OCI-LY3 (cell line): ENCODE measurements at regions not wholly inside any gene's neighbourhood (a gene's known extent, or its start where the extent isn't known, plus 50 kb on each side); places are given as distances from the start of the nearest gene placed in this dataset.
"Not testable (repeated sequence)": the region's sequence is repeated elsewhere in the genome, so short reads cannot be mapped to it uniquely, and the experiment has no call there.

ENCODE experiments used
- H2AFZ ChIP-seq: fragments of 200-600, 300-600 bp; shearing (Covaris generic); 2 replicates; pipeline ENCODE4 v1.6.0; 2014; ENCODE audit warnings: antibody characterized with exemption, low read depth, low read length
- H3K27ac ChIP-seq: fragments of 200-600, 300-600 bp; sonication (generic); 2 replicates; pipeline ENCODE4 v1.5.1; 2014; ENCODE audit warnings: mild to moderate bottlenecking, low read length, moderate library complexity, mixed read lengths
- H3K27me3 ChIP-seq: fragments of 200-600, 300-600 bp; sonication (generic); 2 replicates; pipeline ENCODE4 v1.6.1; 2014; ENCODE audit warnings: low read depth, low read length, mixed read lengths
- H3K36me3 ChIP-seq: fragments of 200-600, 300-600 bp; sonication (generic); replicated peaks from 2 replicates; pipeline ENCODE3; 2014; ENCODE audit warnings: low read depth, low read length, mixed read lengths
- H3K4me1 ChIP-seq: fragments of 300-600, 200-600 bp; sonication (generic); 2 replicates; pipeline ENCODE4 v1.6.1; 2014; ENCODE audit warnings: low read length, mixed read lengths
- H3K4me2 ChIP-seq: fragments of 200-600, 300-600 bp; sonication (generic); 2 replicates; pipeline ENCODE4 v1.6.1; 2014; ENCODE audit warnings: low read length, mixed read lengths
- H3K4me3 ChIP-seq: fragments of 300-600, 200-600 bp; sonication (generic); 2 replicates; pipeline ENCODE4 v1.5.1; 2014; ENCODE audit warnings: antibody characterized with exemption, mild to moderate bottlenecking, low read length, moderate library complexity
- H3K79me2 ChIP-seq: fragments of 300-600, 200-600 bp; shearing (Covaris generic); 2 replicates; pipeline ENCODE4 v1.6.1; 2014; ENCODE audit warnings: mild to moderate bottlenecking, low read length, mixed read lengths
- H3K9ac ChIP-seq: fragments of 300-600, 200-600 bp; shearing (Covaris generic); 2 replicates; pipeline ENCODE4 v1.6.0; 2014; ENCODE audit warnings: mild to moderate bottlenecking, low read length, moderate library complexity
- H3K9me3 ChIP-seq: fragments of 200-600, 300-600 bp; shearing (Covaris generic); 2 replicates; pipeline ENCODE4 v1.6.1; 2014; ENCODE audit warnings: low read length, mixed read lengths; ENCODE audit not compliant: insufficient read depth
- H4K20me1 ChIP-seq: fragments of 200-600, 300-600 bp; sonication (generic); 2 replicates; pipeline ENCODE4 v1.6.1; 2016; ENCODE audit warnings: low read length, mixed read lengths; ENCODE audit not compliant: insufficient read depth
- EZH2phosphoT487 ChIP-seq: fragments of 200-600 bp; shearing (Covaris generic); IDR thresholded peaks from 2 replicates; pipeline ENCODE4 v1.6.1; 2018; ENCODE audit warnings: antibody characterized with exemption, mixed run types, low read depth
- TF ChIP-seq, protein P1 (sequence below): fragments of 200-600, 300-600 bp; sonication (generic); IDR thresholded peaks from 2 replicates; pipeline ENCODE4 v1.5.1; 2014; ENCODE audit warnings: antibody characterized with exemption, low read length, low read depth

DNA sequence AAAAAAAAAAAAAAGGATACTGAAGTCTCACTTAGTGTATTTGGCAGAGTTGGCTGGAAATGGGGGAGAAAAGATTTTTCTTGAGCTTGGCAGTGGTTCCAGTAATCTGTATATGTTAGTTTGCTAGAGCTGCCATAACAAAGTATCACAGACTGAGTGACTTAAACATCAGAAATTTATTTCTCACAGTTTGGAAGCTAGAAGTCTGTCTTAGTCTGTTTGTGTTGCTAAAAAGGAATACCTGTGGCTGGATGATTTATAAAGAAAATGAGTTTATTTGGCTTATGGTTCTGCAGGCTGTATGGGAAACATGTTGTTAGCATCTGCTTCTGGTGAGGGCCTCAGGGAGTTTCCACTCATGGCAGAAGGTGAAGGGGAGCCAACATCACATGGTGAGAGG lies 89.6 kb upstream of the CEP78 start:
- H3K4me2 ChIP-seq: no peak overlapping the region
- H3K4me1 ChIP-seq: peaks cover 33% of the 10 kb centered on the region
- H3K27ac ChIP-seq: no peak overlapping the region
- no peak for TF ChIP-seq EZH2phosphoT487
- TF ChIP-seq, protein P1, sequence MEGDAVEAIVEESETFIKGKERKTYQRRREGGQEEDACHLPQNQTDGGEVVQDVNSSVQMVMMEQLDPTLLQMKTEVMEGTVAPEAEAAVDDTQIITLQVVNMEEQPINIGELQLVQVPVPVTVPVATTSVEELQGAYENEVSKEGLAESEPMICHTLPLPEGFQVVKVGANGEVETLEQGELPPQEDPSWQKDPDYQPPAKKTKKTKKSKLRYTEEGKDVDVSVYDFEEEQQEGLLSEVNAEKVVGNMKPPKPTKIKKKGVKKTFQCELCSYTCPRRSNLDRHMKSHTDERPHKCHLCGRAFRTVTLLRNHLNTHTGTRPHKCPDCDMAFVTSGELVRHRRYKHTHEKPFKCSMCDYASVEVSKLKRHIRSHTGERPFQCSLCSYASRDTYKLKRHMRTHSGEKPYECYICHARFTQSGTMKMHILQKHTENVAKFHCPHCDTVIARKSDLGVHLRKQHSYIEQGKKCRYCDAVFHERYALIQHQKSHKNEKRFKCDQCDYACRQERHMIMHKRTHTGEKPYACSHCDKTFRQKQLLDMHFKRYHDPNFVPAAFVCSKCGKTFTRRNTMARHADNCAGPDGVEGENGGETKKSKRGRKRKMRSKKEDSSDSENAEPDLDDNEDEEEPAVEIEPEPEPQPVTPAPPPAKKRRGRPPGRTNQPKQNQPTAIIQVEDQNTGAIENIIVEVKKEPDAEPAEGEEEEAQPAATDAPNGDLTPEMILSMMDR: no peak
- peaks cover 5% of the 10 kb centered on the region for H3K9me3 ChIP-seq
- H3K4me3 ChIP-seq: no peak overlapping the region
- no peak overlapping the region for H3K9ac ChIP-seq
- H2AFZ ChIP-seq: no peak overlapping the region
- peaks cover 17% of the 10 kb centered on the region for H3K36me3 ChIP-seq
- no peaks in the 10 kb centered on the region for H4K20me1 ChIP-seq
- H3K27me3 ChIP-seq: no peaks in the 10 kb centered on the region
- H3K79me2 ChIP-seq: no peaks in the 10 kb centered on the region

DNA sequence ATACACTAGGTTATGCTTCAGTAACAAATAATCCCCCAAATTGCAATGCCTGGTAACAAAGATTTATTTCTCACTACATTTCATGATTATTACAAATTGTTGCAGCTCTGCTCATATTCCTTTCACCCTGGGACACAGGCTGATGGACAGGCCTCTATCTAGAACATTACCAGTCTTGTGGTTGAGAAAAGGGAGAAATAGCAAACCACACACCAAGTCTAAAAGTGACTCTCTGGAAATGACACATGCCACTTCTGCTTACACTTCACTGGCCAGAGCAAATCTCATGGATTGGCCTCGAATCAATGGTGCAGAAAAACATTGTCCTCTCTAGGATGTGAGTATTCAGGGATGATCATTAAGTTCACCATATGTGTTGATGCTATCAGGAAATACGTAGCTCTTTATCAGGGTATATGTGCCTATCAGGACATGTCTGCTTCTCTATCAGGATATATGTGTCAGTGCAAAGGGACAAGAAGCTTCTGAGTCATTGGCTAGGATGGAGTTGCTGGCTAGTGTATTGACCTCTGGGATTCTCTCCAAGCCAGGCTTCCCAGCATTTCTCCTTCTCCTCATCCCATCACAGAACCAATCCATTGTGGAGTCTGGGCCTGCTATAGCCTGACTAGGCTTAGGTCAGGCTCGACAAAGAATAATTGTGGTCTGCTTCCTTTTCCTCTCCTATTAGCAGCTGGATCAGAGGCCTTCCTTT lies 91.1 kb upstream of the CEP78 start:
- Histone ChIP-seq H3K9me3 (peaks cover 5% of the 10 kb centered on the region), H3K27me3 (no peaks in the 10 kb centered on the region), H3K9ac (no peak overlapping the region), H3K4me1 (peaks cover 30% of the 10 kb centered on the region), H3K79me2 (no peaks in the 10 kb centered on the region), H3K36me3 (peaks cover 17% of the 10 kb centered on the region), H4K20me1 (no peaks in the 10 kb centered on the region), H3K4me3 (0 out of 2 replicates have a peak overlapping the region, but pooled peaks have one; percentile 26), H2AFZ (no peak overlapping the region), H3K4me2 (peak overlapping the region; percentile 6; the same call in 1 of the 2 replicates), H3K27ac (peak overlapping the region; percentile 77)
- no peak for TF ChIP-seq EZH2phosphoT487
- TF ChIP-seq, protein P1: no peak

DNA sequence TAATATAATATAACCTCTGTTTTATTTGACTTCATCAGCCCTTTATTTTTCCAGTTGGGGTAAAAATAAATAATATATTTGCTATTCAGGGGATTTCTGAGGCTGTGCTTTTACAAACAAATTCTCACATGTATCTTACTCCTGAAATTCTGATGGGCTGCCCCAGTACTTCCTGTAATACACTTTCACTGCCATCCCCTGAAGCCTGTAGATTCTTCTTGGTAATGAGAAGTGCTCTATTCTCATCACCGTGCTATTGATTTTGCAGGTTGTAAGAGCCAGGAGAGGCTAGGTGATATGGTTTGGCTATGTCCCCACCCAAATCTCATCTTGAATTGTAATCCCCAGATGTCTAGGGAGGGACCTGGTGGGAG lies 91.9 kb upstream of the CEP78 start:
- Histone ChIP-seq H3K9ac (no peak overlapping the region), H4K20me1 (no peaks in the 10 kb centered on the region), H3K79me2 (no peaks in the 10 kb centered on the region), H3K4me1 (peaks cover 27% of the 10 kb centered on the region), H3K27me3 (no peaks in the 10 kb centered on the region), H2AFZ (no peak overlapping the region; the same call in 1 of the 2 replicates), H3K4me3 (peak overlapping the region; percentile 26; the same call in 1 of the 2 replicates), H3K36me3 (peaks cover 17% of the 10 kb centered on the region), H3K4me2 (peak overlapping the region; percentile 36), H3K27ac (peak overlapping the region; percentile 77), H3K9me3 (peaks cover 5% of the 10 kb centered on the region)
- TF ChIP-seq EZH2phosphoT487: no peak
- TF ChIP-seq, protein P1: no peak

DNA sequence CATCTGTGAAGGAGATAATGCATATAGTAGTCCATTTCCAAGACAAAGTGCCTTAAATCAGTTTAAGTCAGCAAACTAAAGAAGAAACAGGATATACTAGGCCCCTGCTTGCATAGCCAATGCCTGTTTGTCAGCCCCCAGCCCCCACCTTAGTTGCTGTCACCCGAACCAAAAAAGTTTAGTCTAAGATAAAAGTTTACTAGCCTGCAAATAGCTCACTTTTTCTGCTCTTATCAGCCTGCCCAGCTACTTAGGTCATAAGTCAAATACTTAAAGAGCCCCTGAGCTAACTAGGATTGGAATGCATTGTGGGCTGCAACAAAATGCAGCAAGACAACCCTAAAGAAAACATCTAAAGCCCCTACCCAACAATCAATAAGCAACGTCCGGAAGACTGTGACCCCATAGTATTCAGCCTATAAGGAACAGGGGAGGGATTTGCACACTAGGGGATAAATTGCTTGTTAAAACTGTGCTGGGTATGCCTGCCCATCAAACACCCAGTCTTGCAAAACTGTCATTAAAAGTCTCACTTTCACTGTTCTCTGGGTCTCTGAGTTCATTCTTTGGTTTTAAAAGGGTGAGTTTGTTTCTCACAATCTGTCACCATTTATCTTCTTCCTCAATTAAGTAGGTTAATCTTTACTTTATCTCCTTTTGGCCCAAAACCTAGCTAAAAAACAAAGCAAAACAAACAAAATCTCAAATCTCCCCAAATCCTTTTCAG lies 92.4 kb upstream of the CEP78 start:
- Histone ChIP-seq H3K4me1 (peaks cover 27% of the 10 kb centered on the region), H4K20me1 (no peaks in the 10 kb centered on the region), H3K9me3 (peaks cover 5% of the 10 kb centered on the region), H3K79me2 (no peaks in the 10 kb centered on the region), H3K4me2 (peak overlapping the region; percentile 36), H3K27ac (peak overlapping the region; percentile 77), H3K27me3 (no peaks in the 10 kb centered on the region), H3K36me3 (peaks cover 17% of the 10 kb centered on the region), H3K4me3 (peak overlapping the region; percentile 26; the same call in 1 of the 2 replicates), H2AFZ (no peak overlapping the region), H3K9ac (no peak overlapping the region)
- TF ChIP-seq EZH2phosphoT487: no peak
- TF ChIP-seq, protein P1: no peak

DNA sequence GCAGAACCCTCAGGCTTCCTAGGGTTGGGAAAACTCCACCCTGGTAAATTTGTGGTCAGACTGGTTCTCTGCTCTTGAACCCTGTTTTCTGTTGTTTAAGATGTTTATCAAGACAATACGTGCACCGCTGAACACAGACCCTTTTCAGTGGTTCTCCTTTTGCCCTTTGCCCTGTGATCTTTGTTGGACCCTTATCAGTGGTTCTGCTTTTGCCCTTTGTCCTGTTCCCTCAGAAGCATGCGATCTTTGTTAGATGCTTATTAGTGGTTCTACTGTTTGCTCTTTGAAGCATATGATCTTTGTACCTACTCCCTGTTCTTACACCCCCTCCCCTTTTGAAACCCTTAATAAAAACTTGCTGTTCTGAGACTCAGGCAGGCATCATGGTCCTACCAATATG lies 93.6 kb upstream of the CEP78 start:
- H2AFZ ChIP-seq, H3K27me3 ChIP-seq, H3K79me2 ChIP-seq, H3K9me3 ChIP-seq, H4K20me1 ChIP-seq, H3K4me3 ChIP-seq, H3K4me2 ChIP-seq, H3K9ac ChIP-seq, H3K27ac ChIP-seq: not testable (repeated sequence)
- peaks cover 17% of the 10 kb centered on the region for H3K36me3 ChIP-seq
- H3K4me1 ChIP-seq: peaks cover 27% of the 10 kb centered on the region
